NCI-H1092 treated with DMSO at 0.1 percent for 48 hours (cell line): ENCODE measurements at regions not wholly inside any gene's neighbourhood (a gene's known extent, or its start where the extent isn't known, plus 50 kb on each side); places are given as distances from the start of the nearest gene placed in this dataset.
"Not testable (repeated sequence)": the region's sequence is repeated elsewhere in the genome, so short reads cannot be mapped to it uniquely, and the experiment has no call there.

Experiments
- DNase-seq: peaks from one replicate; lab custom pipeline; 2025; lab: John Stamatoyannopoulos, UW

- no peak for DNase-seq
Measured at GRCh38 chr1:244297087-244297486, 154.6 kb downstream of the ADSS2 start.

GRCh38 chr1:244297616-244298015 is 154.1 kb downstream of the ADSS2 start:
- no peak for DNase-seq

DNA sequence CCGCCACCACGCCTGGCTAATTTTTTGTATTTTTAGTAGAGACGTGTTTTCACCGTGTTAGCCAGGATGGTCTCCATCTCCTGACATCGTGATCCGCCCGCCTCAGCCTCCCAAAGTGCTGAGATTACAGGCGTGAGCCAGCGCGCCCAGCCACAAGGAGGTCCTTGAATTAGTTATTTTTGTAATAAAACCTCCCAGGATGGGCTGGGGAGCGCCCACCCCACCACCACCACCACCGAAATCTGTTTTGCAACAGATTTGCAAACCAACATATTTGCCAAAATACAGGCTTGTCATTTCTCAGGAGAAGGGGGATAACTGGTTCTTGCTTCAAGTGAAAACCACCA is 151.7 kb downstream of the ADSS2 start:
- DNase-seq, result not testable (repeated sequence)

DNA sequence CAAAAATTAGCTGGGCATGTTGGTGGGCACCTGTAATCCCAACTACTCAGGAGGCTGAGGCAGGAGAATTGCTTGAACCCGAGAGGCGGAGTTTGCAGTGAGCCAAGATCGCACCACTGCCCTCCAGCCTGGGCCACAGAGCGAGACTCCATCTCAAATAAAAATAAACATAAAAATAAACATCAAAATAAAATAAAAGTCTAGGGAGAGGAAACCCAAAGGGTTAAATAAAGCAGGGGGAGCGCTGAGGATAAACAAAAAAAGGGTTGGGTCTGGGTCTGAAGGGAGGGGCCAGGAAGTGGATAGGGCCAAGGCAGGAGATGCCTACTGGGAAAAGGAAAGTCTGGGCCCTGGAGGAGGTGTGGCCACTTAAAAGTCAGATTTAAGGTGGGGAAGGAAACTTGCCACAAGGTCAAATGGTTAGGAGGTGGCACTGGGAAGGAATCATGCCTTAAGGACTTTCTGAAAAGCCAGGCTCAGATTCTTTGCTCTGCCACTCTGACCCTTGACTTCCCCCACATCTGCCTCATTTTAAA is 150.0 kb downstream of the ADSS2 start:
- DNase-seq, result no peak

GRCh38 chr1:244302876-244303609 is 148.7 kb downstream of the ADSS2 start:
- no peak for DNase-seq

- DNase-seq, result no peak
Measured at GRCh38 chr1:244303610-244303969, 148.1 kb downstream of the ADSS2 start.

- no peak for DNase-seq
Measured at GRCh38 chr1:244304156-244304555, 147.6 kb downstream of the ADSS2 start.

- DNase-seq, result no peak
Measured at GRCh38 chr1:244304656-244305055, 147.1 kb downstream of the ADSS2 start.

DNA sequence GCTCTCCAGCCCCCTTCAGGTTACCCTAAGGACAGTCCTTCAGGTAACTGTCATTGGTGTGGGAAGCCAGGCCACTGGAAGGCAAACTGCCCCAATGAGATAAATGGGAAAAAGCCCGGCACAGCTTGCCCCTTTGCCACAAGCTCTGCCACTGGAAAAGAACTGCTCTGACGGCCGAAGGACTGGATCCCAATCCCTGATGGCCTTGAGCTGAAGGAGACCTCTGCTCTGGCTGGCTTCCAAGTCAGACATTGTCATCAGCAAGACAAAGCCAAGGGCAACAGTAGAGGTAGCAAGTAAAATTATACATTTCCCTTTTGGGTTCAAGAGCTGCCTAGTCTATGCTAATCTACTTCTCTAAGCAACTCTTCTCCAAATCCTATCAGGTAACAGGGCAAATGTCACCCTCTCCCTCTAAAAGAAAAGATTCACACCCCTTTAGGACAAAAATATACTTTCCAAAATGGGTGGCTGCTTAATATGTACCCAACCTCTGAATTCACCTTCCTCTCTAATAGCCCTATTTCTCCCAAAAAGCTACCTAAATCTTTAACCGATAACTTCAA is 145.8 kb downstream of the ADSS2 start:
- DNase-seq, result no peak

- no peak for DNase-seq
Measured at GRCh38 chr1:244306544-244306943, 145.2 kb downstream of the ADSS2 start.

GRCh38 chr1:244309191-244309590 is 142.5 kb downstream of the ADSS2 start:
- DNase-seq, result not testable (repeated sequence)

DNA sequence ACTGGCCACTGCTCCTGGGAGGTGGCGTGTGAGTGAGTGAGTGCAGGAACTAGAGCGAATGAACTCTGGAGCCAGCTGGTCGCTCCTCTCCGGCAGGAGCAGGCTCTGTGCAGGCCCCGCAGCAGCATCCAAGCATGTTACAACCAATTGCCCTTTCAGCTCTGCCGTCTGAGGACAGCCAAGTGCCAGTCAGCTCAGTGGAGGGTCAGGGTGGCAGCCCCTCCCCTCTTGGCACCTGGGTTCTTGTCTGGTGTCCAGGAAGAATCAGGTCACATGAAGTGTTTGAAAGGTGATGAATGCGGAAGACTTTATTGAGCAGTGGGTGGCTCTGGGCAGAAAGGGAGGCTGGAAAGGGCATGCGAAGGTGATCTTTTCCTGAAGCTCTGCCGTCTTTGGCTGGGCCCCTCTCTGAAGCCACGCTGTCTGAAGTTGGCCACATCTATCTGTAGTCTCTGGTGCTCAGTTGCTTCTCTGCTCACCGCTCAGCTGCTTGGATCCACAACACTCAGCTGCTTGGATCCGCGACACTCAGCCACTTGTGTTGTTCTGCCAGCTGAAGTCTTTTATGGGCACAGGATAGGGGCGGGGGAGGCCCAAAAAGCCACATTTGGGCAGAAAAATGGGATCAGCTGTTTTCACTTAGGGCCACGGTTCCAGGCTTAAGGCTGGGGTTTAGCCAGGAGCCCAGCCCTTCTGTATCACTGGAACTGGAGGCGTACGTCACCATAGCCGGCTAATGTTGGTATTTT is 139.8 kb downstream of the ADSS2 start:
- DNase-seq, result no peak

- DNase-seq, result no peak
Measured at GRCh38 chr1:244313346-244313745, 138.4 kb downstream of the ADSS2 start.

DNA sequence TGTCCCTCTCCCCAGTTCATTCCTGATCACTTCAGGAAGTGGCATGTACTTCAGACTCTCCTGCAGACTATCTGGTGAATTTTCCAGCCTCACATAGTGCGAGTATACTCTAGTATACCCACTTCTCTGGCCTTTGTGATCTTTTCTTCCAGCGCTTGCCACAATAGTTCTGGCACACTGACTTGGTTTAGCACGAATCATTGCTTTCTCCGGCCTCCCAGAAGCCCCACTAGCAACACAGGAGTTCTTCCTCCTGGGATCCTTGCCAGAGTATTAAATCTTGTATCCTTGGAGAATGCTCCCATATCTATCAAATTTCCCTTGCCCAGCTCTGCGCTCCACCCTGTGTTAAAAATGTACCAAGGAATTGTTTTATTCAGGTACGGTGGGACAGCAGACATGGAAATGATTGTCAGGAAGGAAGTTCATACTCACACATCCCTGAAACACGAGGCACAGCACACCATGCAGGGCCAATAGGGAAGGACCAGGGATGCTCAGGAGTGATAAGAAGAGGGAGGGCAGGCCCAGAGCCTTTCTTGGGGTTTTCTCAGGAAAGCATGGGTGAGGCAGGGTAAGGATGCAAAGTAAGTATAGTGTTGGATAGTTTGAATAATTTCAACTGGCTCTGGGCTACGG is 136.7 kb downstream of the ADSS2 start:
- DNase-seq, result no peak

- DNase-seq, result no peak
Measured at GRCh38 chr1:244315996-244316395, 135.7 kb downstream of the ADSS2 start.

DNA sequence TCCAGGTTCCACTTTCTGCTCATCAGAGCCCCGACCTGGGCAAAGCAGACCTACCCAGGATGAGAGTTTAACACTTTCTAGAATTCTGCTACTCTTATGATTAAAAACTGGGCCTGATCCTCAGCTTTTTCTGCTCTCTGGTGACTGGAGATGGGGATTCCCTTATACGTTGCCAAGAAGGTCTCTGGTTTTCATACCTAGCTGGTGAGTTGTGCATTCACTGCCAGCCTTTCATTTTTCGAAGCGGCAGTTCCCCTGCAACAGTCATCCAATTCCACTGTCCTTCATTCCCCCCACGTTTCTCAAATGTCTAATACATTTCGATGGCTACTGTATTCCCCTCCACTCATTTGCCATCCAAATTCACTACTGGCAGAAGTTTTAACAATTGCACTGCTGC is 135.3 kb downstream of the ADSS2 start:
- DNase-seq, result no peak

- DNase-seq, result no peak
Measured at GRCh38 chr1:244316986-244317655, 134.6 kb downstream of the ADSS2 start.

- DNase-seq, result no peak
Measured at GRCh38 chr1:244318078-244318477, 133.6 kb downstream of the ADSS2 start.

GRCh38 chr1:244318512-244318911 is 133.2 kb downstream of the ADSS2 start:
- DNase-seq, result no peak

DNA sequence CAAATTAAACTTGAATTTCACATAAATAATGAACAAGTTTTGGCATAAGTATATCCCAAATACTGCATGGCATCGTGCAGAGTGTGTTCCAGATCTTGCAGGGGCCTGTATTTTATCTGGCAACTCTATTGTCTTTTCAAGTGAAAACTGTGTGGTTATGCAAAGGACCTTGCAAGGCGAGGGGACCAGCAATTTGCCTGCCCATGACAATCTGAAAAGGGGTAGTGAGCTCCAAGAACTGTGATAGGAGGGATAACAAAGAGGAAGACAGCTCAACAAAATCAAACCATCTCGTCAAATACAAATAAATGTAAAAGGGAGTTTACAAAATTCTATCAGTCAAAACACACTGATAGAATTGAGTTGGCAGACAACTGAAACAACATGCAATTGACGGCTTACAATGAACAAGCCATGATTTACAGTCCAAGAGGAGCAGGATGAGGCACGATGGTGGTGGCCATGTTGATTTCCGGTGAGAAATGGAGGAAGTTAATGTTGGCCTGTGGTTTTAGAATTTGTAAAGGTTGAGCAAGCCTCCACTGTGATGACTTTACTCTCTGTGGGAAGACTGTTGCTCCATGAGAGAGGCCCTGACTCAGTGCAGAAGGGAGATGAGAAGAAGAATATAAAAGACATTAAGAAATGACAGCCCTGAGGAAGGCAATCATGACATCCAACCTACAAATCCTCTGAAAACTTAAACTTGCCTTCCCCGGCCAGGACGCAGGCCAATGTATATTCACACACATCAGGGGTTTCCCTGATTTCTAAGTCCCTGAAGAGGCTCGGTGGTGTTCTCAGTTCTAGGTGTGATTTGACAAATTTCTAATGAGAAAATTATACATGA is 132.2 kb downstream of the ADSS2 start:
- no peak for DNase-seq

- no peak for DNase-seq
Measured at GRCh38 chr1:244322181-244322580, 129.5 kb downstream of the ADSS2 start.
